GM18505 (cell line): ENCODE measurements at regions not wholly inside any gene's neighbourhood (a gene's known extent, or its start where the extent isn't known, plus 50 kb on each side); places are given as distances from the start of the nearest gene placed in this dataset.

Experiments used
- ATAC-seq: cut with Tn5 transposase; IDR thresholded peaks from one replicate; pipeline ENCODE4 v1.9.1; 2021; ENCODE audit not compliant: unreplicated experiment
- POLR2A ChIP-seq: IDR thresholded peaks from 4 replicates; pipeline ENCODE4 v1.6.1; 2011; ENCODE audit warnings: borderline replicate concordance; ENCODE audit not compliant: insufficient read depth, insufficient read length; ENCODE audit errors: extremely low read depth

- ATAC-seq = no peak
- TF ChIP-seq POLR2A = no peak
Observed at GRCh38 chr2:12847694-12848575, 131.2 kb downstream of the TRIB2 start.

- no peak for ATAC-seq
- no peak for TF ChIP-seq POLR2A
Observed at GRCh38 chr2:12852135-12852534, 135.4 kb downstream of the TRIB2 start.

- no peak for TF ChIP-seq POLR2A
- ATAC-seq = no peak
Observed at GRCh38 chr2:12854001-12854530, 137.3 kb downstream of the TRIB2 start.

GRCh38 chr2:12855508-12855907 is 138.8 kb downstream of the TRIB2 start:
- ATAC-seq = no peak
- no peak for TF ChIP-seq POLR2A

GRCh38 chr2:12856934-12857601 is 140.3 kb downstream of the TRIB2 start:
- no peak for ATAC-seq
- no peak for TF ChIP-seq POLR2A

GRCh38 chr2:12857891-12858290 is 141.2 kb downstream of the TRIB2 start:
- no peak for ATAC-seq
- no peak for TF ChIP-seq POLR2A

GRCh38 chr2:12858786-12859185 is 142.1 kb downstream of the TRIB2 start:
- ATAC-seq = no peak
- no peak for TF ChIP-seq POLR2A

- ATAC-seq = no peak
- no peak for TF ChIP-seq POLR2A
Observed at GRCh38 chr2:12861344-12861930, 144.7 kb downstream of the TRIB2 start.

GRCh38 chr2:12862541-12862940 is 145.8 kb downstream of the TRIB2 start:
- no peak for TF ChIP-seq POLR2A
- ATAC-seq = no peak

- no peak for TF ChIP-seq POLR2A
- ATAC-seq = no peak
Observed at GRCh38 chr2:12863937-12864336, 147.2 kb downstream of the TRIB2 start.

GRCh38 chr2:12867631-12868287 is 151.0 kb downstream of the TRIB2 start:
- TF ChIP-seq POLR2A = no peak
- ATAC-seq = no peak

- ATAC-seq = no peak
- no peak for TF ChIP-seq POLR2A
Observed at GRCh38 chr2:12870692-12871091, 154.0 kb downstream of the TRIB2 start.
